Neural progenitor cell (in vitro differentiated cells): ENCODE measurements at regions not wholly inside any gene's neighbourhood (a gene's known extent, or its start where the extent isn't known, plus 50 kb on each side); places are given as distances from the start of the nearest gene placed in this dataset.

Experiments
- DNase-seq: peaks from one replicate; pipeline ENCODE4 v3.0.0-alpha.2; 2016; ENCODE audit warnings: low spot score
- H2AFZ ChIP-seq: fragments of 200-600 bp; sonication (generic); replicated peaks from 2 replicates; pipeline ENCODE4 v1.6.1; 2016; ENCODE audit warnings: antibody characterized with exemption
- H3F3A ChIP-seq: fragments of 200-600 bp; sonication (generic); 2 replicates; pipeline ENCODE4 v1.6.1; 2016; ENCODE audit warnings: antibody characterized with exemption, low read depth
- H3K27ac ChIP-seq: fragments of 200-600 bp; sonication (generic); 2 replicates; pipeline ENCODE4 v1.5.1; 2016; ENCODE audit warnings: mild to moderate bottlenecking
- H3K27me3 ChIP-seq: fragments of 200-600 bp; sonication (generic); 2 replicates; pipeline ENCODE4 v1.6.1; 2016; ENCODE audit warnings: mild to moderate bottlenecking, moderate library complexity
- H3K36me3 ChIP-seq: fragments of 200-600 bp; sonication (generic); 2 replicates; pipeline ENCODE4 v1.5.1; 2016
- H3K4me1 ChIP-seq: fragments of 200-600 bp; sonication (generic); 2 replicates; pipeline ENCODE4 v1.6.1; 2016; ENCODE audit warnings: mixed run types
- H3K4me2 ChIP-seq: fragments of 200-600 bp; sonication (generic); 2 replicates; pipeline ENCODE4 v1.6.1; 2016
- H3K4me3 ChIP-seq: fragments of 200-600 bp; sonication (generic); 2 replicates; pipeline ENCODE4 v1.5.1; 2016
- H3K79me2 ChIP-seq: fragments of 200-600 bp; sonication (generic); 2 replicates; pipeline ENCODE4 v1.6.1; 2016; ENCODE audit warnings: low read depth
- H3K9ac ChIP-seq: fragments of 200-600 bp; sonication (generic); 2 replicates; pipeline ENCODE4 v1.6.1; 2016
- H3K9me3 ChIP-seq: fragments of 200-600 bp; sonication (generic); 2 replicates; pipeline ENCODE4 v1.5.1; 2016; ENCODE audit warnings: low read depth
- H4K20me1 ChIP-seq: fragments of 200-600 bp; sonication (generic); 2 replicates; pipeline ENCODE4 v1.6.1; 2016; ENCODE audit warnings: low read depth
- H3K27ac Mint-ChIP-seq: 3 replicates; pipeline ENCODE4 v1.8.0; 2021; ENCODE audit warnings: mixed read lengths
- H3K27me3 Mint-ChIP-seq: 2 replicates; pipeline ENCODE4 v1.8.0; 2022; ENCODE audit warnings: low read depth, mild to moderate bottlenecking, inconsistent platforms, moderate library complexity, mixed read lengths; ENCODE audit not compliant: insufficient read depth
- H3K36me3 Mint-ChIP-seq: 3 replicates; pipeline ENCODE4 v1.8.0; 2021; ENCODE audit warnings: mixed read lengths
- H3K4me1 Mint-ChIP-seq: 3 replicates; pipeline ENCODE4 v1.8.0; 2021; ENCODE audit warnings: mixed read lengths
- H3K4me3 Mint-ChIP-seq: 3 replicates; pipeline ENCODE4 v1.8.0; 2021; ENCODE audit warnings: mild to moderate bottlenecking, moderate library complexity, mixed read lengths
- H3K9me3 Mint-ChIP-seq: 3 replicates; pipeline ENCODE4 v1.8.0; 2020; ENCODE audit warnings: mixed read lengths
- CTCF ChIP-seq: fragments of 200-600 bp; sonication (generic); IDR thresholded peaks from 2 replicates; pipeline ENCODE4 v1.5.1; 2017; ENCODE audit warnings: antibody characterized with exemption, mild to moderate bottlenecking
- EZH2 ChIP-seq: fragments of 200-600 bp; sonication (generic); IDR thresholded peaks from 2 replicates; pipeline ENCODE4 v1.6.1; 2017; ENCODE audit warnings: antibody characterized with exemption, mild to moderate bottlenecking, moderate library complexity
- EZH2phosphoT487 ChIP-seq: fragments of 200-600 bp; sonication (generic); IDR thresholded peaks from 2 replicates; pipeline ENCODE4 v1.6.1; 2017; ENCODE audit warnings: antibody characterized with exemption

DNA sequence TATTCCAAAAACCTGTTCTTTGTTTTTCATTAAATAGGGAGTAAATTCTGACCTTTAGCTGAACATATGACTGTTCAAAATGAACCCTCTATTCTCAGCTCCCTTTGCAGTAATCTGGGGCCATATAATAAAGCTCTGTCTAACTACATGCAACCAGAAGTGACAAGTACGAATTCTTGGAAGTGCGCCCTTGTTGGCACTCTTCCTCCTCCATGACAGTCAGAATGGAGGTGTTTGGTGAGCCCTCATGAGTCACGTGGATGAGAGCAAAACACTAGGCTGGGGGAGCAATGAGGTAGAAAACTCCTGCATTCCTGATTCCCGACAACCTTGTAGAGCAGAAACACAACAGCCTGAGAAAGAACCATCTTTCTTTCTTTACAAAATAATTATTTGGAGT is 552.9 kb downstream of the FBXO15 start:
- DNase-seq = no peak
- no peaks in the 10 kb centered on the region for H3K36me3 Mint-ChIP-seq
- Histone ChIP-seq H3F3A (no peaks in the 10 kb centered on the region), H3K36me3 (no peaks in the 10 kb centered on the region), H3K79me2 (no peaks in the 10 kb centered on the region), H2AFZ (no peak overlapping the region), H3K27me3 (no peaks in the 10 kb centered on the region), H4K20me1 (no peaks in the 10 kb centered on the region), H3K4me1 (no peaks in the 10 kb centered on the region), H3K4me3 (no peak overlapping the region), H3K27ac (no peak overlapping the region), H3K9ac (no peak overlapping the region), H3K9me3 (no peaks in the 10 kb centered on the region), H3K4me2 (no peak overlapping the region)
- TF ChIP-seq CTCF = no peak
- TF ChIP-seq EZH2 = no peak
- no peak for TF ChIP-seq EZH2phosphoT487
- no peak overlapping the region for H3K4me3 Mint-ChIP-seq
- no peaks in the 10 kb centered on the region for H3K27me3 Mint-ChIP-seq
- no peaks in the 10 kb centered on the region for H3K9me3 Mint-ChIP-seq
- no peak overlapping the region for H3K27ac Mint-ChIP-seq
- no peaks in the 10 kb centered on the region for H3K4me1 Mint-ChIP-seq

GRCh38 chr18:73593207-73593606 is 554.4 kb downstream of the FBXO15 start:
- Histone ChIP-seq H3K27me3 (no peaks in the 10 kb centered on the region), H3K4me3 (no peak overlapping the region), H2AFZ (no peak overlapping the region), H3K36me3 (no peaks in the 10 kb centered on the region), H3K9ac (no peak overlapping the region), H3K27ac (no peak overlapping the region), H3K79me2 (no peaks in the 10 kb centered on the region), H3F3A (no peaks in the 10 kb centered on the region), H3K4me1 (no peaks in the 10 kb centered on the region), H4K20me1 (no peaks in the 10 kb centered on the region), H3K4me2 (no peak overlapping the region), H3K9me3 (no peaks in the 10 kb centered on the region)
- TF ChIP-seq CTCF (no peak), EZH2 (no peak), EZH2phosphoT487 (no peak)
- Mint-ChIP-seq H3K36me3 (no peaks in the 10 kb centered on the region), H3K27me3 (no peaks in the 10 kb centered on the region), H3K27ac (no peak overlapping the region), H3K9me3 (no peaks in the 10 kb centered on the region), H3K4me1 (no peaks in the 10 kb centered on the region), H3K4me3 (no peak overlapping the region)
- DNase-seq = no peak

- Histone ChIP-seq H2AFZ (no peak overlapping the region), H3K4me3 (no peak overlapping the region), H4K20me1 (no peaks in the 10 kb centered on the region), H3K4me2 (no peak overlapping the region), H3K9ac (no peak overlapping the region), H3K4me1 (no peaks in the 10 kb centered on the region), H3F3A (no peaks in the 10 kb centered on the region), H3K36me3 (no peaks in the 10 kb centered on the region), H3K27me3 (no peaks in the 10 kb centered on the region), H3K79me2 (no peaks in the 10 kb centered on the region), H3K27ac (no peak overlapping the region), H3K9me3 (no peaks in the 10 kb centered on the region)
- no peak overlapping the region for H3K4me3 Mint-ChIP-seq
- H3K4me1 Mint-ChIP-seq = no peaks in the 10 kb centered on the region
- no peak overlapping the region for H3K27ac Mint-ChIP-seq
- TF ChIP-seq EZH2phosphoT487 (no peak), EZH2 (no peak), CTCF (no peak)
- H3K27me3 Mint-ChIP-seq = no peaks in the 10 kb centered on the region
- no peak for DNase-seq
- no peaks in the 10 kb centered on the region for H3K9me3 Mint-ChIP-seq
- no peaks in the 10 kb centered on the region for H3K36me3 Mint-ChIP-seq
Observed at GRCh38 chr18:73590950-73591349, 556.7 kb downstream of the FBXO15 start.

GRCh38 chr18:73579698-73580097 is 567.9 kb downstream of the FBXO15 start:
- TF ChIP-seq CTCF (no peak), EZH2phosphoT487 (no peak), EZH2 (no peak)
- Histone ChIP-seq H3K27ac (no peak overlapping the region), H3K27me3 (no peaks in the 10 kb centered on the region), H3F3A (no peaks in the 10 kb centered on the region), H3K36me3 (no peaks in the 10 kb centered on the region), H3K4me1 (no peaks in the 10 kb centered on the region), H2AFZ (no peak overlapping the region), H3K9me3 (no peaks in the 10 kb centered on the region), H4K20me1 (no peaks in the 10 kb centered on the region), H3K4me3 (no peak overlapping the region), H3K79me2 (no peaks in the 10 kb centered on the region), H3K9ac (no peak overlapping the region), H3K4me2 (no peak overlapping the region)
- no peaks in the 10 kb centered on the region for H3K4me1 Mint-ChIP-seq
- H3K27ac Mint-ChIP-seq = no peak overlapping the region
- H3K27me3 Mint-ChIP-seq = no peaks in the 10 kb centered on the region
- DNase-seq = no peak
- H3K4me3 Mint-ChIP-seq = no peak overlapping the region
- peaks cover 2% of the 10 kb centered on the region for H3K9me3 Mint-ChIP-seq
- no peaks in the 10 kb centered on the region for H3K36me3 Mint-ChIP-seq
